MM.1S (cell line): ENCODE measurements at regions not wholly inside any gene's neighbourhood (a gene's known extent, or its start where the extent isn't known, plus 50 kb on each side); places are given as distances from the start of the nearest gene placed in this dataset.

Experiments
- DNase-seq: peaks from one replicate; pipeline ENCODE4 v3.0.0-alpha.2; 2015
- H2AFZ ChIP-seq: fragments of 300-600 bp; sonication (generic); 2 replicates; pipeline ENCODE4 v1.6.0; 2016; ENCODE audit warnings: antibody characterized with exemption, low read length
- H3F3A ChIP-seq: fragments of 300-600 bp; sonication (generic); 2 replicates; pipeline ENCODE4 v1.6.1; 2016; ENCODE audit warnings: mild to moderate bottlenecking, antibody characterized with exemption, low read length, moderate library complexity, mixed read lengths; ENCODE audit not compliant: insufficient read depth
- H3K27ac ChIP-seq: fragments of 300-600 bp; sonication (generic); 2 replicates; pipeline ENCODE4 v1.5.1; 2016; ENCODE audit warnings: mild to moderate bottlenecking, low read length
- H3K27me3 ChIP-seq: fragments of 300-600 bp; sonication (generic); replicated peaks from 2 replicates; pipeline ENCODE4 v1.6.0; 2016; ENCODE audit warnings: low read length; ENCODE audit not compliant: insufficient read depth
- H3K36me3 ChIP-seq: fragments of 300-600 bp; sonication (generic); replicated peaks from 2 replicates; pipeline ENCODE4 v1.6.1; 2016; ENCODE audit warnings: mild to moderate bottlenecking, low read length, mixed read lengths; ENCODE audit not compliant: insufficient read depth
- H3K4me1 ChIP-seq: fragments of 300-600 bp; sonication (generic); 2 replicates; pipeline ENCODE4 v1.6.1; 2016; ENCODE audit warnings: low read length, mixed read lengths
- H3K4me2 ChIP-seq: fragments of 300-600 bp; sonication (generic); 2 replicates; pipeline ENCODE4 v1.6.0; 2016; ENCODE audit warnings: low read depth, low read length
- H3K4me3 ChIP-seq: fragments of 300-600 bp; sonication (generic); 2 replicates; pipeline ENCODE4 v1.5.1; 2016; ENCODE audit warnings: low read length, mixed read lengths
- H3K79me2 ChIP-seq: fragments of 300-600 bp; sonication (generic); 2 replicates; pipeline ENCODE4 v1.6.1; 2016; ENCODE audit warnings: mixed run types, low read length, mixed read lengths
- H3K9ac ChIP-seq: fragments of 300-600 bp; sonication (generic); 2 replicates; pipeline ENCODE4 v1.6.1; 2016; ENCODE audit warnings: low read length, mixed read lengths
- H3K9me2 ChIP-seq: fragments of 300-600 bp; sonication (generic); replicated peaks from 2 replicates; pipeline ENCODE4 v1.6.1; 2016; ENCODE audit warnings: mild to moderate bottlenecking, low read length, mixed read lengths; ENCODE audit not compliant: insufficient read depth
- H3K9me3 ChIP-seq: fragments of 300-600 bp; sonication (generic); replicated peaks from 2 replicates; pipeline ENCODE4 v1.6.1; 2016; ENCODE audit warnings: mild to moderate bottlenecking, low read length, mixed read lengths; ENCODE audit not compliant: insufficient read depth
- H4K20me1 ChIP-seq: fragments of 300-600 bp; sonication (generic); 2 replicates; pipeline ENCODE4 v1.6.1; 2016; ENCODE audit warnings: mild to moderate bottlenecking, low read length, moderate library complexity, mixed read lengths; ENCODE audit not compliant: insufficient read depth
- CTCF ChIP-seq: fragments of 300-600 bp; sonication (generic); IDR thresholded peaks from 2 replicates; pipeline ENCODE4 v1.5.1; 2016; ENCODE audit warnings: antibody characterized with exemption, low read length, mixed read lengths
- EZH2 ChIP-seq: fragments of 300-600 bp; sonication (generic); optimal IDR thresholded peaks from 2 replicates; pipeline ENCODE3; 2017; ENCODE audit warnings: low read depth, mild to moderate bottlenecking, antibody characterized with exemption, low read length, mixed read lengths
- EZH2phosphoT487 ChIP-seq: fragments of 300-600 bp; sonication (generic); IDR thresholded peaks from 2 replicates; pipeline ENCODE4 v1.6.1; 2018; ENCODE audit warnings: antibody characterized with exemption, low read length

- Histone ChIP-seq H3K79me2 (peaks cover 12% of the 10 kb centered on the region), H3K9me3 (no peaks in the 10 kb centered on the region), H2AFZ (no peak overlapping the region), H3K9ac (no peak overlapping the region), H4K20me1 (no peaks in the 10 kb centered on the region), H3K36me3 (no peaks in the 10 kb centered on the region), H3K9me2 (no peaks in the 10 kb centered on the region), H3K4me1 (peaks cover 79% of the 10 kb centered on the region), H3K27ac (peak overlapping the region; percentile 81; the same call in 1 of the 2 replicates), H3K27me3 (no peaks in the 10 kb centered on the region), H3F3A (peaks cover 65% of the 10 kb centered on the region), H3K4me2 (no peak overlapping the region), H3K4me3 (no peak overlapping the region)
- peak; percentile 37 for DNase-seq
- no peak for TF ChIP-seq EZH2phosphoT487
- no peak for TF ChIP-seq EZH2
- peak; percentile 55 for TF ChIP-seq CTCF
Measured at GRCh38 chr2:111702119-111702803, 181.7 kb downstream of the ANAPC1 start.

GRCh38 chr2:111702804-111703196 lies 181.2 kb downstream of the ANAPC1 start:
- Histone ChIP-seq H3K79me2 (peaks cover 12% of the 10 kb centered on the region), H3K9me2 (no peaks in the 10 kb centered on the region), H3K27ac (peak overlapping the region; percentile 97; the same call in 1 of the 2 replicates), H3K36me3 (no peaks in the 10 kb centered on the region), H2AFZ (no peak overlapping the region), H3K9me3 (no peaks in the 10 kb centered on the region), H3K4me1 (peaks cover 85% of the 10 kb centered on the region), H3K4me2 (no peak overlapping the region), H3F3A (peaks cover 65% of the 10 kb centered on the region), H4K20me1 (no peaks in the 10 kb centered on the region), H3K27me3 (no peaks in the 10 kb centered on the region), H3K4me3 (no peak overlapping the region), H3K9ac (no peak overlapping the region)
- DNase-seq, result no peak
- TF ChIP-seq EZH2 (no peak), CTCF (no peak), EZH2phosphoT487 (no peak)

- Histone ChIP-seq H3K79me2 (peaks cover 12% of the 10 kb centered on the region), H3K4me1 (peaks cover 86% of the 10 kb centered on the region), H3K9me3 (no peaks in the 10 kb centered on the region), H3K9me2 (no peaks in the 10 kb centered on the region), H3K36me3 (no peaks in the 10 kb centered on the region), H4K20me1 (no peaks in the 10 kb centered on the region), H3F3A (peaks cover 61% of the 10 kb centered on the region), H2AFZ (no peak overlapping the region), H3K27ac (peak overlapping the region; percentile 97), H3K4me2 (0 out of 2 replicates have a peak overlapping the region, but pooled peaks have one; percentile 10), H3K9ac (peak overlapping the region; percentile 99), H3K4me3 (no peak overlapping the region), H3K27me3 (no peaks in the 10 kb centered on the region)
- no peak for TF ChIP-seq EZH2phosphoT487
- no peak for TF ChIP-seq CTCF
- TF ChIP-seq EZH2, result no peak
- DNase-seq, result peak; percentile 41
Measured at GRCh38 chr2:111703759-111704158, 180.2 kb downstream of the ANAPC1 start.
